GM18907 (cell line): ENCODE measurements at regions not wholly inside any gene's neighbourhood (a gene's known extent, or its start where the extent isn't known, plus 50 kb on each side); places are given as distances from the start of the nearest gene placed in this dataset.

ENCODE experiments used
- ATAC-seq: cut with Tn5 transposase; IDR thresholded peaks from one replicate; pipeline ENCODE4 v1.9.1; 2021; ENCODE audit warnings: mild to moderate bottlenecking, moderate library complexity; ENCODE audit not compliant: unreplicated experiment

GRCh38 chr20:60599381-60599780, 641.2 kb downstream of the CDH26 start:
- ATAC-seq, result no peak

DNA sequence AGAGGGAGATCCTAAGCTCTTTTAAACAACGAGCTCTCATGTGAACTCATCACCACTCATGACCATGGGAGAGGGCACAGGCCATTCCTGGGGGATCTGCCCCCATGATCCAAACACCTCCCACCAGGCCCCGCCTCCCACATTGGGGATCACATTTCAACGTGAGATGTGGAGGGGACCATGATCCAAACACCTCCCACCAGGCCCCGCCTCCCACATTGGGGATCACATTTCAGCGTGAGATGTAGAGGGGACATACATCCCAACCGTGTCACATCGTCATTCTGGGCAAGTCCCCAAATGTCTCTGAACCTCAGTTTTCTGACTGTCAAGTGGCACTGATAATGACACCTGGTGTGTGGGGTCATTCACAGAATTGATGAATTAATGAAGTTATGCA, 641.8 kb downstream of the CDH26 start:
- no peak for ATAC-seq

DNA sequence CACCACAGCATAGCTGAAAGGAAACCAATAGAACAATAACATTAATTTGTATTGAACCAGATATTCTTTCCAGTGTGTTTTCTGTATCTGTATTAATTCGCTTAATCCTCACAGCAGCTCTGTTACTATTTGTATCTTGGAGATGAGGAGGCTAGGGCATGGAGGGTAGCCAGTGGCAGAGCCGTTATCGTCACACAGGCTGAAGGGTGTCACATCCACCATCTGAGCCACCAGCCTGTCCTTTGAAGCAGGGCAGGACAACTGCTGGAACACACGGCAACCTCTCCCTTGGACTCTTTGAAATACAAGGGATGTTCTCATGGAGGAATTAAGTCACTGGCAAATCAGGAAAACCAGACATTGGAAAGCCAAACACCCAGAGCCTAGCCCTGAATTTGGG, 628.0 kb upstream of the CDH4 start:
- no peak for ATAC-seq

- ATAC-seq, result no peak
Measured at GRCh38 chr20:60627751-60628565, 624.1 kb upstream of the CDH4 start.

GRCh38 chr20:60628749-60629148, 623.3 kb upstream of the CDH4 start:
- ATAC-seq, result no peak

DNA sequence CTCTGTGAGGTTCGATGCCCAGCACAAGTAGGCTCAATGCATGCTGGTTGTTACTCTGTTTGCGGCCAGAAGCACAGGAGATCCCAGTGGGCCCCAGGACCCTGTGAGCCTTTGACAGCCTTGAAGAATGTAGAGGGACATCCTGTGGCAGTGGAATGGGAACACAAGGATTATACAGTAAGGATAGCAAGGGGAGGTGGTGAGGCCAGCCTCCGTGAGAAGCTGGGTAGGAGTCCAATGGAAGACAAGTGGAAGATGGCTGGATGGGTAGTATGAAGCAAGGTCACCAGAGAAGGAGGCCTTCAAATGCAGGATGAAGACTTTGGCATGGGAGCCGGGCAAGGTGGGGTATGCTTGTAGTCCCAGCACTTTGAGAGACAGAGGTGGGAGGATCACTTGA, 622.9 kb upstream of the CDH4 start:
- ATAC-seq, result no peak

DNA sequence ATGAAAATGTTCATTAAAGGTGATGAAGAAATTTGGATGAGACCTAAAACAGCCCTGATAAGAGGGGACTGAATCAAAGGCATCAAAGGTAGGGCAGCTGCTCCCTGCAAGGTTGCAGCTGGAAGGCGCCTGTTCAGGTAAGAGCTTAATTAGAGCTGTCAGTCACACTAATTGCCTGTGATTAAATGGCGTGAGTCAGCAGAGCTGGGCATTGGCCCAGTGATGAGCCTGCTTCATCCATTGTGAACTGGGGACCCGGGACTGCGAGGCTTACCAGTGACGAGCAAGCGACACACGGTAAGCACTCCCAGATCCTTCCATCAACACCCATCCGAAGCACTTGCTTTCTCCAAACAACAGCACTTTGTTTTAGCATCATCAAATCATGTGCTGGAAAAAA, 621.5 kb upstream of the CDH4 start:
- no peak for ATAC-seq

- no peak for ATAC-seq
Measured at GRCh38 chr20:60631585-60632287, 620.3 kb upstream of the CDH4 start.

DNA sequence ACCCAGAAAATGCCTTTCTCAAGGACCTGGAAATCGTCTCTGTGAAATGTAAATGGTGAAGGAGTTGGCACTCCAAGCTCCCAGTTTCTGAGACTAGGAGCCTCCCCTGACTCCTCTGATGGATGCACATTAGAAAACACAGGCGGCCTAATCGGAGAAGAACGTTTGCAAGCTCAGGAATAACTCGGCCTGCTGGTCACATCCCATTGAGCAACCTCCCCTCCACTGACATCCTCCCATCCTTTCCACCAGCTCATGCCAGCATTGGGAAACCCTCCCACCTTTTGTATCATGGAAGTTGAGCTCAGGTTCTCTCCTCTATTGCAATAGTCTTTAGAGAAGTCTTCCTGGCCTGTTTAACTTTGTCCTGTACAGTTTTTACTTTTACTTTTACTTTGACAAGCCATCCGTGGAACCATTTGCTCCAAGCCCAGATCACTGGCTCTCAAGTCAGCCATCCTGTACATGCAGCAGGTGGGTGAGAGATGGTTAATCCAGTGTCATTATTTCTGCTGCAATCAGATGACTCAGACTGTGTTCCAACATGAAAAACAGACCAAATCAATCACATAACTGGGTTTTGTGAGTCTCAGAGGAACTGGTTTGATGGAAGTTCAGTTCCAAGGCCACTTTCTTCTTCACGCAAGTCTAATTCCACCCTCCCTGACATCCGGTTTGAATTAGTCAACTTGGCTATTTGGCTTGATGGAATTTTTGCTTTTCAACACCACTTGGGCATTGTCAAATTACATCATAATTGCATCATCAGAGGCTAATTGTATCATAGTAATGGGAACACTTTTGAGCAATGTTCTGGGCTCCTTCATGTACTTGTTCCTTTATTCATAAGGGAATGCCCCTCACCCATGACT, 619.4 kb upstream of the CDH4 start:
- no peak for ATAC-seq

- ATAC-seq, result no peak
Measured at GRCh38 chr20:60634491-60635172, 617.4 kb upstream of the CDH4 start.

- no peak for ATAC-seq
Measured at GRCh38 chr20:60636417-60636816, 615.6 kb upstream of the CDH4 start.

GRCh38 chr20:60637801-60638200, 614.3 kb upstream of the CDH4 start:
- no peak for ATAC-seq

DNA sequence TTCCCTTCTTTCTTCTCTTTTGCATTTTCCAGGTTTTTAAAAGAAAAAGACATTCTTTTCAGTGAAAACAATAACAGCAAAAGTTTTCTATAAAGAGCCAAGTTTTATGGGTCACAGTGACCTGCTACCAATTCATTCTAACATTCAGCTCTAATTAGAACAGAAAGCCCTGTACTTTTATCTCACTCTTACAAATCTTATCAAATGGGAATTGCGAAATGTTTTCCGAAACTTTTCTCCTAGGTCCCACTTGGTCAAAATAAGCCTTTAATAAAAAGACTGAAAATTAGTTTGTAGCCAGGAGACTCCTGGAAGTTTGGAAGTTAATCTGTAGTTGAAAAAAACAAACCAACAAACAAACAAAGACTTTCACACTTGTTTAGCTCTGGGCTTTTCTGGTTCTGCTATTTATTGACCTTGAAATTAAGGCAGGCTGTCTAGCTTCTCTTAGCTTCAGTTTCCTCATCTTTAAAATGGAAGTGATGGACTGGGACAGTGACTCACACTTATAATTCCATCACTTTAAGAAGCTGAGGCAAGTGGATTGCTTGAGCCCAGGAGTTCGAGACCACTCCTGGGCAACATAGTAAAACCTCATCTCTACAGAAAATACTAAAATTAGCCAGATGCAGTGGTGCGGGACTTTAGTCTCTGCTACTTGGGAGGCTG, 613.5 kb upstream of the CDH4 start:
- ATAC-seq, result no peak

- no peak for ATAC-seq
Measured at GRCh38 chr20:60641879-60642447, 610.1 kb upstream of the CDH4 start.

- ATAC-seq, result no peak
Measured at GRCh38 chr20:60642541-60642940, 609.5 kb upstream of the CDH4 start.

- ATAC-seq, result no peak
Measured at GRCh38 chr20:60648556-60648955, 603.5 kb upstream of the CDH4 start.

- no peak for ATAC-seq
Measured at GRCh38 chr20:60649541-60649940, 602.5 kb upstream of the CDH4 start.

DNA sequence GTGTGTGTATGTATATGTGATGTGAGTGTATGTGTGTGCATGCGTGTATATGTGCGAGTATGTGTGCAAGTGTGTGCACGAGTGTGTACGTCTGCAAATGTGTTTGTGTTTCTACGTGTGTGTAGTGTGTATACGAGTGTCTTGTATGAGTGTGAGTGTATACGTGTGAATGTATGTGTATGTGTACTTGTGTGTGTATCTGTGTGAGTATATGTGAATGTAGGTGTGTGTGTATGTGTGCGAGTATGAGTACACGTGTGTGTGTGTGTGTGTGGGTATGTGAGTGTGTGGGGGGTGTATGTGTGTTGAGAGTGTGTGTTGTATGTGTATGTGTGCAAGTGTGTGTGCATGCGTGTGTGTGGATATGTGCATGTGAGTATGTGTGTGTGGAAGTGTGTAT, 602.0 kb upstream of the CDH4 start:
- no peak for ATAC-seq

DNA sequence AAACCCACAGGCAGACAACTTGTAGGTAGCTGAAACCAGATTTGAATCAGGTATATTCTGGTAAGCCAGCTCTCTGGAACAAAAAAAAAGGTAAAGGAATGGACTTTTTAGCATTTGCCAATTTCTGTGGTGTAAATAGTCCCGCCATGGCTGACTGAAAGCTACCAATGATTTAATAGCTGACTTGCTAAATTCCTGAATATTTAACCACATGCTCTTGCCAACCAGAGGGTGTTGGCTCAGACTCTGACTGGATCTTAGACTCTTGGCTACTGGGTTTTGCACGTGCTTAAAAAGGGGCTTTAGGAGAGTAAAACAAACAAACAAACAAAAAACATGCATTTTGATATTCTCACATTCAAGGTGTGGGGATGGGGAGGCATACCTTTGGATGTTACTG, 600.0 kb upstream of the CDH4 start:
- no peak for ATAC-seq

GRCh38 chr20:60652615-60653014, 599.4 kb upstream of the CDH4 start:
- ATAC-seq, result no peak
